SH-SY5Y (cell line): ENCODE measurements at regions not wholly inside any gene's neighbourhood (a gene's known extent, or its start where the extent isn't known, plus 50 kb on each side); places are given as distances from the start of the nearest gene placed in this dataset.

Experiments
- GATA2 ChIP-seq: IDR thresholded peaks from 2 replicates; pipeline ENCODE4 v1.6.1; 2011; ENCODE audit warnings: mild to moderate bottlenecking, low read depth, low read length
- GATA3 ChIP-seq: IDR thresholded peaks from 2 replicates; pipeline ENCODE4 v1.6.1; 2011; ENCODE audit warnings: low read depth, mild to moderate bottlenecking, low read length, moderate library complexity

DNA sequence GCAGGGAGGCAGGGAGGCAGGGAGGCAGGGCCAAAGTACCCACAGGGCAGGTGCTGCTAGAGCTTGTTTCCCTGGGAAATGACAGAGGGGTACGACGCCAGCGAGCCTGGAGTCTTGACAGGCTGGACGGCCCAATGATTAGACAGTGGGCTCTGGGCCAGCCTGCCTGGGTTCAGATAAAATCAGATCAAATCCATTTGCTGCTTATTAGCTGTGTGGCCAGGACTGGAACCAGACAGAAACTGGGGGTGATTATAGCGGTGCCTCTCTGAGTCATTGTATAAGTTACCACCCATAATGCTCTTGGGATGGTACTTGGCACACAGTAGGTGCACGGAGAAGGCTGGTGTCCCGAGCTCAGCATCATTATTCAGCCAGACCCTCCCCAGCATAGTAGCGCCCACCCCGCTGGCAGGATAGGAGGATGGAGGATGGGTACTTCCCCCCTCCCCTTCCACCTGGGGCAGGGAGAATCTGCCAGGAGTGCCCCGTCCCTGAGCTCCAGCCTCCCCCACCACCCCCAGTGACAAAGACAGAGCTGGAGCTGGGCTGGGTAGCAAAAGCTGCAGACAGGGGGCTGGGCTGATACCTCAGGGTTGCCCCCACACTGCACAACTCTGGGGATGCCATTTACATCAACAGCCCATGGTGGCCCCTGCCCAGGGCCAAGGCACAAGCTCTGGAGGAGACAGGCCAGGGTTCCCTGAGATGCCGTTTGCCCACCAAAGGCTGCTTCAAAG is 77.6 kb upstream of the TNRC6C start:
- TF ChIP-seq GATA2 (peak; percentile 99), GATA3 (no peak)
